Urinary bladder (tissue), 3 donors: ENCODE measurements at regions not wholly inside any gene's neighbourhood (a gene's known extent, or its start where the extent isn't known, plus 50 kb on each side); places are given as distances from the start of the nearest gene placed in this dataset.
"Not testable (repeated sequence)": the region's sequence is repeated elsewhere in the genome, so short reads cannot be mapped to it uniquely, and the experiment has no call there.

Experiments used
- DNase-seq: peaks from one replicate; pipeline ENCODE4 v3.0.0-alpha.2; 2015; ENCODE audit errors: extremely low spot score
- H3K27ac ChIP-seq: one replicate; pipeline ENCODE4 v1.5.1; 2013; ENCODE audit warnings: low read depth, mild to moderate bottlenecking, moderate library complexity
- H3K36me3 ChIP-seq: one replicate; pipeline ENCODE4 v1.6.1; 2013; ENCODE audit warnings: mild to moderate bottlenecking, moderate library complexity; ENCODE audit not compliant: insufficient read depth
- H3K4me1 ChIP-seq: one replicate; pipeline ENCODE4 v1.6.1; 2013; ENCODE audit warnings: mild to moderate bottlenecking, moderate library complexity; ENCODE audit not compliant: insufficient read depth
- H3K4me3 ChIP-seq: one replicate; pipeline ENCODE4 v1.5.1; 2013; ENCODE audit warnings: low read depth, low read length
- WGBS: extraction: QIAGEN DNeasy Blood & Tissue Kit; methylation state at CpG from one replicate; pipeline ENCODE4 v1.1.7; 2013; 5-methylcytosine and 5-hydroxymethylcytosine counted together
- donor health status: healthy with polysubstance abuse.
- donor health status: healthy.

DNA sequence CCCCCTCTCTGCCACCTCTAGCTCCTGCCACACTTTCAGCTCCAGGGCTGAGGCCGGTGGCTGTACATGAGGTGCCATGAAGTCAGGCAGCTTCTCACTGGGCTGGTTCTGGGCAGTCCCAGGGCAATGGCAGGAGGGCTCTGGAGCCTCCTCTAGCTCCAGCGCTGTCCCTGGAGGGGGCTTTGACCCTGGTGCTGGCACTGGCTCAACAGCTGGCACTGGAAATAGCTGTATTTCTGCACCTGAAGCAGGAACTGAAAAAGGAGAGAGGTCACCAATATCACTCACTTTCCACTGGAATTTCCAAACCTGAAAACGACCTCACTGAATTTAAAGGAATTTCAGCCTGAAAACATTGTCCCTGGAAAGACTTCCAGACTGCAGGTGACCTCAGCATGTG lies 1558.1 kb downstream of the TSPY10 start:
- DNase-seq, H3K4me1 ChIP-seq, H3K36me3 ChIP-seq, H3K27ac ChIP-seq, H3K4me3 ChIP-seq: not testable (repeated sequence)
- WGBS, result 43% methylated on average over 3 of the region's 3 CpGs

DNA sequence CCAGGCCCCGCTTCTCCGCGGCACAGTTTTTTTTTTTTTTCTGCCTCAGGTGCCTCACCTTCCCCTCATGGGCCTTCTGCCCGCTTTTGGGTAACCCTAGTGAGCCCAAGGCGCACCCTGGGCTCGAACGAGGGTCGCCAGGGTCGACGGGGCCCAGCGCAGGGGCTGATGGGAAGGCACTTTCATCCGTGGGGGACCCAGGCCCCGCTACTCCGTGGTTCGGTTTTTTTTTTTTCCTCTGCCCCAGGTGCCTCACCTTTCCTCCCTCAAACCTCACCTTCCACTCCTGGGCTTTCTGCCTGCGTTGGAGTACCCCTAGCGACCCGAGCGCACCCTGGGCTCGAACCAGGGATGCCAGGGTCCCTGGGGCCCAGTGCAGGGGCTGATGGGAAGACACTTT lies 1569.8 kb downstream of the TSPY10 start:
- not testable (repeated sequence) for H3K4me3 ChIP-seq, DNase-seq
- 69% methylated on average over 16 of the region's 20 CpGs for WGBS

DNA sequence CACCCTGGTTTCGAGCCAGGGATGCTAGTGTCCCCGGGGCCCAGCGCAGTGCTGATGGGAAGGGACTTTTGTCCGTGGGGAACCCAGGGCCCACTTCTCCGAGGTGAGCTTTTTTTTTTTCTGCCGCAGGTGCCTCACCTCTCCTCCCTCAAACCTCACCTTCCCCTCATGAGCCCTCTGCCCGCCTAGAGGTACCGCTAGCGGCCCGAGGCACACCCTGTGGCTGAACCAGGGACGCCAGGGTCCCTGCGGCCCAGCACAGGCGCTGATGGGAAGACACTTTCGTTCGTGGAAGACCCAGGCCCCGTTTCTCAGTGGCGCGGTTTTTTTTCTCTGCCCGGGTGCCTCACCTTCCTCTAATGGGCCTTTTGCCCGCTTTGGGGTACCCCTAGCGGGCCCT lies 1570.7 kb downstream of the TSPY10 start:
- not testable (repeated sequence) for H3K36me3 ChIP-seq, H3K4me3 ChIP-seq, H3K27ac ChIP-seq, DNase-seq, H3K4me1 ChIP-seq
- WGBS, result 70% methylated on average over 21 of the region's 21 CpGs

More for the DNA sequence above, 1569.8 kb downstream of the TSPY10 start:
- H3K36me3 ChIP-seq, H3K4me1 ChIP-seq, H3K27ac ChIP-seq: not testable (repeated sequence)

DNA sequence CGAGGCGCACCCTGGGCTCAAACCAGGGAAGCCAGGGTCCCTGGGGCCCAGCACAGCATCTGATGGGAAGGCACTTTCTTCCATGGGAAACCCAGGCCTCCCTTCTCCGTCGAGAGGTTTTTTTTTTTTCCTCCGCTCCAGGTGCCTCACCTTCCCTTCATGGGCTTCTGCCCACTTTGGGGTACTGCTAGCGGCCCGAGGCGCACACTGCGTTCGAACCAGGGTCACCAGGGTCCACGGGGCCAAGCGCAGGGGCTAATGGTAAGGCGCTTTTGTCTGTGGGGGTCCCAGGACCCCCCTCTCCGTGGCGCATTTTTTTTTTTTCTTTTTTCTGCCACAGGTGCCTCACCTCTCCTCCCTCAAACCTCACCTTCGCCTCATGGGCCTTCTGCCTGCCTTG lies 1571.3 kb downstream of the TSPY10 start:
- Histone ChIP-seq H3K4me1 (no peaks in the 10 kb centered on the region), H3K4me3 (no peak overlapping the region), H3K36me3 (no peaks in the 10 kb centered on the region), H3K27ac (no peak overlapping the region)
- no peak for DNase-seq
- 81% methylated on average over 16 of the region's 16 CpGs for WGBS

DNA sequence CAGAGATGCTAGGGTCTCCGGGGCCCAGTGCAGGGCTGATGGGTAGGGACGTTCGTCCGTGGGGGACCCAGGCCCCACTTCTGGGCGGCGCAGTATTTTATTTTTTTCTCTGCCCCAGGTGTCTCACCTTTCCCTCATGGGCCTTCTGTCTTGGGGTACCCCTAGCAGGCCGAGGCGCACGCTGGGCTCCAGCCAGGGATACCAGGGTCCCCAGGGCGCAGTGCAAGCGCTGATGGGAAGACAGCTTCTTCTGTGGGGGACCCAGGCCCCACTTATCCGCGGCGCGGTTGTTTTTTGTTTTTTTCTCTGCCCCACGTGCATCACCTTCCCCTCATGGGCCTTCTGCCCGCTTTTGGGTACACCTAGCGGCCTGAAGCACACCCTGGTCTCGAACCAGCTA lies 1572.8 kb downstream of the TSPY10 start:
- WGBS, result 75% methylated on average over 19 of the region's 19 CpGs
- H3K36me3 ChIP-seq, H3K4me3 ChIP-seq, H3K4me1 ChIP-seq, DNase-seq, H3K27ac ChIP-seq: not testable (repeated sequence)

DNA sequence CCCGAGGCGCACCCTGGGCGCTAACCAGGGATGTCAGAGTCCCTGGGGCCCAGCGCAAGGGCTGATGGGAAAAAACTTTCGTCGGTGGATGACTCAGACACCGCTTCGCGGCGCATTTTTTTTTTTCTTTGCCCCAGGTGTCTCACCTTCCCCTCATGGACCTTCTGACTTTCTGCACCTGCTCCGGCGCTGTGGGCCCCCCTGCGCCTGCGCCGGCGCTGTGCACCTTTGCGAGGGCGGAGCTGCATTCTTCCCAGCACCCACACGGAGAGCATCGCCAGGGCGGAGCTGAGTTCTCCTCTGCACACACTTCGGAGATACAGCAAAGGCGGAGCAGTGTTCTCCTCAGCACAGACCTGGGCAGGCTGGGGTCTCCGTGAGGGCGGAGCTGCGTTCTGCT lies 1575.3 kb downstream of the TSPY10 start:
- H3K4me3 ChIP-seq, H3K4me1 ChIP-seq, DNase-seq, H3K27ac ChIP-seq, H3K36me3 ChIP-seq: not testable (repeated sequence)
- WGBS, result 64% methylated on average over 26 of the region's 26 CpGs

DNA sequence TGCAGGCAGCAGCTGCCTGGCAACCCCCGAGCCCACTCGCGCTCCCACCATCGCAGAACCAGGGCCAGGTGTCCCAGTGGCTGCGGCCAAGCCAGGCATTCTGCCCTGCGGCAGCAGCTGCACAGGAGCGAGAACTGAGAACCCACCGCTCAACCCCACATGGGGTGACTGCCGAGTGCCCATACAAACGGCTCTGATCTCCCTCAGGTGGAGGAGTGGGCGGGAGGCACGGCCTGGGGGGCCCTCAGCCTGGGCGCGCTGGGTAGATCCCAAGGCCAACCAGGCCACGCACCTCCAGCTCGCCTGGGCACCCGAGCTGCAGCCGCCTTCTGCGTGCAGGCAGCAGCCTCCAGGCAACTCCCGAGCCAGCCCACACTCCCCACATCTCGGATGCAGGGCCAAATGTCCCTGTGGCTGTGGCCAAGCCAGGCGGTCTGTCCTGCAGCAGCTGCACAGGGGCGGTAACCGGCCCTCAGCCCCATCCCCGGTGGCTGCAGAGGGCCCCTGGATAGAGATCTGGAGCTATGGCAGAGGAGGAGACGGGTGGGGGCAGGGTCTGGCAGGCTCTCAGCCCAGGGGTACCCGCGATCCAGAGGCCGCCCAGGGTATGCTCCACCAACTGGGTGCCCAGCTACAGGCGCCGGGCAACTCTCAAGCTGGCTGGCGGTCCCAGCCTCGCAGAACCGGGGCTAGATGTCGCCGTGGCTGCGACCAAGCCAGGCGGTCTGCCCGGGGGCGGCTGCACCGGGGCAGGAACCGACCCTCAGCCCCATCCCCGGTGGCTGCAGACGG lies 1579.6 kb downstream of the TSPY10 start:
- not testable (repeated sequence) for H3K36me3 ChIP-seq, DNase-seq, H3K27ac ChIP-seq, H3K4me1 ChIP-seq, H3K4me3 ChIP-seq
- 60% methylated on average over 44 of the region's 44 CpGs for WGBS

DNA sequence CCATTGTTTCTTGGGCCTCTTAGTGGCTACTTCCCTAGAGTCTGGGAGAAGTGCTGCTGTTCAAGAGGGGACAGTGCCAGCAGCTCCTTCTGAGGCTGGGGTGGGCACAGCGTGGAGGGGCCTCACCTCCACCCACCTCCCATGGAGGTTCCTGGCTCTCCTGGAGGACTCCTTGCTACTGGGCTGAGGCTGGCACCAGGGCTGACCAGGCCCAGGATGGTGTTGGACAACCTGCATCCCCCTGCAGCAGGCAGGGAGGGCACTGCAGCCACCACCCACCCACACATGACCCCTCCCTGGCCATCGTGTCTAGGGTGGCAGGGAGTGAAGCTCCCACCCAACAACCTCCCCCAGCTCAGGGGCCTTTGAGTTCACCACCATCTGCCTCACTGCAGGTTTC lies 1549.3 kb upstream of the USP9Y start:
- not testable (repeated sequence) for H3K27ac ChIP-seq, DNase-seq, H3K36me3 ChIP-seq, H3K4me1 ChIP-seq, H3K4me3 ChIP-seq
- 69% methylated on average over 2 of the region's 2 CpGs for WGBS

DNA sequence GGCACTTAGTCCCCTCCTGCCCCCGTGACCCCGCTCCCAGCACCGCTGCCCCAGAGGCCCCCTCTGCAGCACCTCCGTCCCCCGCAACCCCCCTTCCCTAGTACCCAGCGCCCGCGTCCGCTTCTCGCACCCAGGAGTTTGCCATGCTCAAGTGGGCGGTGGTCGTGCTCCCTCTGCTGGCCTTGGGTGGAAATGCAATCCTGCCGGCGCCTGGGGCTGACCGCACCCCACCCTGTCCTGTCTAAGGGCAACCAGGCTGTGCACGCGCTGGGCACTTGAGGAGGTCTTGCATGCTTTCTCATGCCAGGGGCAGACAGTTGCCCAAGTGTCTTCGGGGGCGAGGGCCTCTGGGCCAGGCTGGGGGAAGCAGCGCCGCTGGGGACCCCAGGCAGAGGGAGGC lies 1544.9 kb upstream of the USP9Y start:
- not testable (repeated sequence) for H3K4me3 ChIP-seq, DNase-seq, H3K4me1 ChIP-seq, H3K36me3 ChIP-seq, H3K27ac ChIP-seq
- 44% methylated on average over 17 of the region's 21 CpGs for WGBS

DNA sequence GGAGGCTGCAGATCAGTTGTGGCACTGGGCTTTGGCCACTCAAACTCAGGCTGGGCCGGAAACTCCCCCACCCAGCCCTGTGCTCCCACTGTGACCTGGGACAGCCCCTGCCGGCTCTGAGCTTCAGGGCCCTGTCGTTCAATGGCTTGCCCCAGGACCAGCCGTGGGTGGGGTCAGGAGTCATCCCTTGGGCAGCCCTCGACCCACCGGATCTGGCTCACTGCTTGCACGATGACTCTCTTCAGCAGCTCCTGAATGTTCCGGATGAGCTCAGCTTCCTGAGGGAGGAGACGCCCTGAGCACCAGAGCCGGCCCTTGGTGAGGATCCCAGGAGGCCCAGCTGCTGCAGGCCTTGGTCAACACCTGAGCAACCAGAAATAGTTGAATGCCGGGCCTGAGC lies 1544.2 kb upstream of the USP9Y start:
- not testable (repeated sequence) for H3K36me3 ChIP-seq, H3K4me3 ChIP-seq, DNase-seq, H3K27ac ChIP-seq, H3K4me1 ChIP-seq
- 86% methylated on average over 11 of the region's 11 CpGs for WGBS

DNA sequence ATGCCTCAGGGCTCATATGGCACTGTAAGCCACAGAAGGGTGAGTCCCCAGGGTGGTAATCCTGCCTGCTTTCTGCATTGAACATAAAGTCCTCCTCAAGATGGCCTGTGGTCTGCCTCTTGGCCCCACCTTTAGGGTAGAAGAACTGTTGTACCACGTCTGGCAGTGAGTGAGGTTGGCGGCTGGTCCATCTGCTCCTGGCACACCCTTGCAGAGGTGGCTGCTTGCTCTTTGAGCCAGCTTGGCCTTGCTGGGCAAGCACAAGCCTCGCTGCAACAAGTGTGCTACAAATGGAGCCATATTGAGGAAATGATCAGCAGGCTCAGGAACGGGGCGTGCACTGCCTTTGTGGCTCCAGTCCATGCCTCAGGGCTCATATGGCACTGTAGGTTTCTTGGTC lies 1524.0 kb upstream of the USP9Y start:
- not testable (repeated sequence) for H3K27ac ChIP-seq, H3K4me3 ChIP-seq, DNase-seq, H3K4me1 ChIP-seq, H3K36me3 ChIP-seq
- WGBS, result 69% methylated on average over 5 of the region's 5 CpGs

DNA sequence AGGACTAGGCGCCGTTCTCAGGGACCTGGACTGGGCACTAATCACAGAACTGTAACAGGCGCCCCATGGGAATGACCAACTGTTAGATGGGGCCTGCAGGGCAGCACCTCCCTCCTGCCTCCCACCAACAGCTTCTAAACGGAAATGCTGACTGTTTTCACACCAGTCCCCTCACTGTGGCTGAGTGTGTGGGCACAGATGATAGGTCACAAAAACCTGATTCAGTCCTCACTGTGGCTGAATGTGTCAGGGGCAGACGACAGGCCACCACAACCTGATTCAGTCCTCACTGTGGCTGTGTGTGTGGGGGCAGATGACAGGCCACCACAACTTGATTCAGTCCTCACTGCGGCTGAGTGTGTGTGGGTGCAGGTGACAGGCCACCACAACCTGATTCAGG lies 1499.9 kb upstream of the USP9Y start:
- DNase-seq, H3K36me3 ChIP-seq, H3K27ac ChIP-seq, H3K4me1 ChIP-seq, H3K4me3 ChIP-seq: not testable (repeated sequence)
- 77% methylated on average over 6 of the region's 6 CpGs for WGBS

DNA sequence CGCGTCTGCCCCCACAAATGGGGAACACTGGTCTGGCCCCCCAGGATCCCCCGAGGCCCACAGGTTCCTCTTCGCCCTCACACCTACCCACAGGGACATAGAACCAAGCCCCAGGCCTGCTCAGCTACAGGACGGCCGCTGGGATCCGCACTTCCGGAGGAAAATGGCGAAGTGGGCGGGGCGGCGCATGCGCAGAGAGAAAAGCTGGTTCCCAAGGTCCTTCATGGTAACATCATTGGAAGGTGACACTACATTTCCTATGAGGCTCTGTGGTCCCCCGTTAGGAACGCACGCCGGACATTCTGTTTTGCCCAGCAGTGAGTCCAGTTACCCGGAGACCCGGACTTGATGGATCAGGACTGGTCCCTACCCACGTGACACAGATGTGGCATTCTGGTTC lies 1486.2 kb upstream of the USP9Y start:
- not testable (repeated sequence) for DNase-seq, H3K4me1 ChIP-seq, H3K36me3 ChIP-seq, H3K27ac ChIP-seq
- 61% methylated on average over 20 of the region's 20 CpGs for WGBS
- peak overlapping the region; percentile 5 for H3K4me3 ChIP-seq
